Inflammatory macrophage (primary cell): ENCODE measurements at regions not wholly inside any gene's neighbourhood (a gene's known extent, or its start where the extent isn't known, plus 50 kb on each side); places are given as distances from the start of the nearest gene placed in this dataset.
A peak's percentile ranks its signal among the peaks of the same experiment; 100 is the strongest.
"Not testable (repeated sequence)": the region's sequence is repeated elsewhere in the genome, so short reads cannot be mapped to it uniquely, and the experiment has no call there.

Experiments used
- DNase-seq, 2 donors: peaks; one replicate each; pipeline ENCODE4 v3.0.0-alpha.2; 2020 to 2022

GRCh38 chr13:95391362-95391761, 90.1 kb upstream of the ABCC4 start:
- no peak for DNase-seq

GRCh38 chr13:95391785-95392184, 90.5 kb upstream of the ABCC4 start:
- DNase-seq = no peak

GRCh38 chr13:95392597-95392996, 91.3 kb upstream of the ABCC4 start:
- DNase-seq = no peak

- no peak for DNase-seq
Measured at GRCh38 chr13:95403349-95404140, 102.3 kb upstream of the ABCC4 start.

DNA sequence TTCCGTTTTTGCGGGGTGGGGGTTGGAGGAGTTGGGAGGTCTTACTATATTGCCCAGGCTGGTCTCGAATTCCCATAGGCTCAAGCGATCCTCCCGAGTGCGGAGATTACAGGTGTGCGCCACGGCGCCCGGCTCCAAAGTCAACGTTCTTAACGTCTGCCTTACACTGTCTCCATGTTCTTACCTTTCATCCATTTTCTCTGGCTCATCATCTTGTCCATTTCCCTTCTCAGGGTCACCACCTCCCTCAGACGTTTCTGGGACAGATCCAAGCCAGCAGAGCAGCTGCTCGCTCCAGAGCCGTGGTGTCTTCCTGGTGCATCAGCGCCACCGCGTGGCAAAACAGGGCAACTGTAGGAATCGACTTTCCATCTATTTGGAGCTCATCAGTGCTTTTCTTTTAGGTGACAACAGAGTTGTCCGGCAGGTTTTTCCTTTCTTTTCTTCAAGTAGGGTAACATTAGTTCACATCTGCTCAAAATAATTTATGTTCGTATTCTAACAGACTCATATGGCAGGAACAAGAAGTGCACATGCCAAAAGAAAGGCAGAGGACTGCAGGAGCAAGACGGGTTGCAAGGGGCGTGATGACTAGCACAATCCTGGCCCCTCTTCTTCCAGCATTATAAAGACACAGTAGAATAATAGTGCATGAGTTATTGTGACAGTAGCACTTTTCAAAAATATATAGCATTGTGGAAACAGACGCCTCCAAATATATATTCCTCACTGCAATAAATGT, 103.1 kb upstream of the ABCC4 start:
- DNase-seq = peak; percentile 80 to 86

- peak; percentile 34 to 58 for DNase-seq
Measured at GRCh38 chr13:95406176-95406575, 104.9 kb upstream of the ABCC4 start.

DNA sequence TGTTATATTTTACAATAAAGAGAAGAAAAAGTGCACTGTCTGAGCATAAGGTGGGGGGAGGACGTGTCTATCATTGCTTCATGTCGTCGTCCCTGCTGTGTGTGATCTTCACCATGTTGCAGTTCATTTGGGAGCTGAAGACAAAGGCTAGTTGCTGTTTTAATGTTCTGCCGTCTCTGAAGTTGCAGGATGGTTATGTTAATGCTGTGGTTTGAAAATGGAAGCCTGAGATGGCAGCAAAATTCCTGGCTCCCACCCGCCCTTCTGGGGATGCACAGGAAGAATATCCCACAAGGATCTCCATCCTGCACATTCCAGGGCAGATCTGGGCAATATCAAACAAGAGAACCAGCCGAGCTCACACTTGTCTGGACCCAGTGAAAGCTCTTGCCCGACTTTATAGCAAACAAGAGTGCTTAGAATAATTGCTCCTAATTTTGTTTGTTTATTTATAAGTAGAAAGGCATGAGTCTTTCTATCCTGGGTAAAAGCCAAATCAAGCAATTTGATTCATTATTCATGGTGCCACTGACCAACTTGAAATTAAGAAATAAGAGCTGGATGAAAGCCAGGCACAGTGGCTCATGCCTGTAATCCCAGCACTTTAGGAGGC, 110.3 kb upstream of the ABCC4 start:
- DNase-seq = no peak

- DNase-seq = no peak
Measured at GRCh38 chr13:95418946-95419345, 117.7 kb upstream of the ABCC4 start.

DNA sequence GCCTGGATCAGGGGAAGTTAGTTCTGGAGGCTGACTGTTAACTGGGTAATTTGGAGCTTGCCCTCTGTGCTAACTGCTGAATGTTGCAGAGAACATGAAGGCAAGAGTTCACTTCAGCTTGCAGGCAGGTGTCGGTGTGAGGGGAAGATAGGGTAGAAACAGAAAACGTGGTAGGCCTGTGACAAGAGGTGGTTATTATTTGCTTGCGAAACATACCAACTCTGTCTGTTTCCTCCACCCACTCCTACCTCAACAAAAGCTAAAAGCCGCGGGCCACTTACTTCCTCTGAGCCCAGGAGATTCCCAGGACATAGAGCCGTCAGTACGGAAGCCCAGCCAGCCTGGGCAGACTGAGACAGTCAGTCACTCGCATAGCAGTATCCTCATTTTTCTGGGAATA, 119.2 kb upstream of the ABCC4 start:
- peak; percentile 21 to 46 for DNase-seq

DNA sequence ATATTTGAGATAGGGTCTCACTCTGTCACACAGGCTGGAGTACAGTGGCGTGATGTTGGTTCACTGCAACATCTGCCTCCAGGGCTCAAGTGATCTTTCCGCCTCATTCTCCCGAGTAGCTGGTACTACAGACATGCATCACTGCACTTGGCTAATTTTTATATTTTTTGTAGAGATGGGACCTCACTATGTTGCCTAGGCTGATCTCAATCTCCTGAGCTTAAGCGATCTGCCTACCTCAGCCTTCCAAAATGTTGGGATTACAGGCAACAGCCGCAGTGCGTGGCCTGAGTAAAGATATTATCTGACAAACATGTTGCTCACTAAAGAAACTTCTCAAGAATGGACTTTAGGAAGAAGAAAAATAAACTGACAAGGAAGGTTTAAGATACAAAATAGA, 125.4 kb upstream of the ABCC4 start:
- DNase-seq = no peak

DNA sequence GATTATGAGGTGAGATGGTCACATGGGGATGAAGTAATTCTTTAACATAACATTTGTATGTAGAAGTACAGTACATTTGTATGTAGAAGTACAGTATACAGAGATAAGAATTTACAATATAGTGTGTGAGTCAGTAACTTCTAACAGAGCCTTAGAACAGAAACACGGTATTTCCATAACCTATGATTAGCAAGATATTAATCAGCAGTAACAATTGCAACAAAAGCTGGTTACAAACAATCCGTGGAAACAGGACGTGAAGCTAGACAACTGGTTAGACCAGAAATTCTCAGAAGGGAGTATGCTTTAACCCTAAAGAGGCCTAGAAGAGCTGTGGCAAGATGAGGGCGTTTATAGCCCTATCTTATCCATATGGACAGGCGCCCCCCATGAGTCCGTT, 122.0 kb upstream of the CLDN10 start:
- not testable (repeated sequence) for DNase-seq

- DNase-seq = no peak
Measured at GRCh38 chr13:95432141-95432540, 120.4 kb upstream of the CLDN10 start.

- no peak for DNase-seq
Measured at GRCh38 chr13:95433537-95433936, 119.0 kb upstream of the CLDN10 start.

DNA sequence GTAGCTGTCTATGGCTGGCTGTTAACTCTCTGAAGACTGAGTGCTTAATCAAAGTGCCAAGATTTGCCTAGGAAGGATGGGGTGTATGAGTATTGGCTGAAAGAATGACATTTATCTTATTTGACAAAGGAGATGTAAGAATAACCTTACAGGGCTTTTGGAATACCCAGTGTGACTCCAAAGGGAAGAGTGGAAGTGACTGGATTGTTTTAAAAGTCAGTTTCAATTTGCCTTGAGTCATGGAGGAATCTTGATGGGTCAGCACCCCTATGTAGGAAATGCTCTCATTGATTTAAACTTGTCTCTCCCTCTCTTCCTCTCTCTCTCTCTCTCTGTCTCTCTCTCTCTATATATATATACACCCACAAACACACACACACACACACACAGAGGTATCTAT, 118.4 kb upstream of the CLDN10 start:
- DNase-seq = no peak

GRCh38 chr13:95437561-95437960, 115.0 kb upstream of the CLDN10 start:
- no peak for DNase-seq

DNA sequence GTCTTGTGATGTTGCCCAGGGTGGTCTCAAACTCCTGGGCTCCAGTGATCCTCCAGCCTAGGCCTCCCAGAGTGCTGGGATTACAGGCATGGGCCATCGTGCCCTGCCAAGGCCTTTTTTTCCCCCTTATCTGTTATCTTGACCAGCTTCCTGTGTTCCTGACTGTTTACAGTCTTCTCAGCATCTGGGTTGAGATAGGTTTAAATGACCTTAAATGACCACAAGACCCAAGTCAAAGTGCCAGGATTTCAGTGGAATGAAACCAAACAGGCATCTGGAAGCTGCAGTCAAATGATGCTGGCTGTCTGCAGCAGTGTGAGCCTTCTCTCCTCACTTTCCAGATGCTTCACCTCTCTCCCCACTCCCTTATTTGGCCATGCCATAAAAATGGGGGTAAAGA, 114.2 kb upstream of the CLDN10 start:
- no peak for DNase-seq

DNA sequence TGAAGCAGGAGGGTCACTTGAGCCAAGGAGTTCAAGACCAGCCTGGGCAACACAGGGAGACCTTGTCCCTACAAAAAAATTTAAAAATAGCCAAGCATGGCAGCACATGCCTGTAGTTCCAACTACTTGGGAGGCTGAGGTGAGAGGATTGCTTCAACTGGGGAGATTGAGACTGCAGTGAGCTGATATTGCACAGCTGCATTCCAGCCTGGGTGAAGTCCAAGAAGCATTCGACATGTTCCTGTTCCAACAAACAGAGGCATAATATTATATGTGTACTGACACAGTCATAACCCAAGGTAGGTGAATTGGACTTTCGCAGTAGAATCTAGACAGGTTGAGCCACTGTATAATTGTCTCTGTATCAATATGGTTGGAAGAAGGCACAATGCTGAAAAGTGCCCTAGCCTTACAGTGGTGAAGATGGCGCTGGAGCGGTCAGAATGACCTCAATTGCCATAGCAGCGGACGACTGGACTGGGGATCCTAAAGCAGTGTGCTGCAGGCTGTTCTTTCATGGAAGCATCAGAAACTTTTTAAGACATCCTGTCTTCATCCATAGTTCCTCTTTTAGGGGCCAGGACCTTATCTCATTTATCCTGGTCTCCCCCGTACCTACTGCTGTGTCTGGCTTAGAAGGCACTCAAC, 112.0 kb upstream of the CLDN10 start:
- no peak for DNase-seq

GRCh38 chr13:95441326-95441725, 111.2 kb upstream of the CLDN10 start:
- DNase-seq = no peak

DNA sequence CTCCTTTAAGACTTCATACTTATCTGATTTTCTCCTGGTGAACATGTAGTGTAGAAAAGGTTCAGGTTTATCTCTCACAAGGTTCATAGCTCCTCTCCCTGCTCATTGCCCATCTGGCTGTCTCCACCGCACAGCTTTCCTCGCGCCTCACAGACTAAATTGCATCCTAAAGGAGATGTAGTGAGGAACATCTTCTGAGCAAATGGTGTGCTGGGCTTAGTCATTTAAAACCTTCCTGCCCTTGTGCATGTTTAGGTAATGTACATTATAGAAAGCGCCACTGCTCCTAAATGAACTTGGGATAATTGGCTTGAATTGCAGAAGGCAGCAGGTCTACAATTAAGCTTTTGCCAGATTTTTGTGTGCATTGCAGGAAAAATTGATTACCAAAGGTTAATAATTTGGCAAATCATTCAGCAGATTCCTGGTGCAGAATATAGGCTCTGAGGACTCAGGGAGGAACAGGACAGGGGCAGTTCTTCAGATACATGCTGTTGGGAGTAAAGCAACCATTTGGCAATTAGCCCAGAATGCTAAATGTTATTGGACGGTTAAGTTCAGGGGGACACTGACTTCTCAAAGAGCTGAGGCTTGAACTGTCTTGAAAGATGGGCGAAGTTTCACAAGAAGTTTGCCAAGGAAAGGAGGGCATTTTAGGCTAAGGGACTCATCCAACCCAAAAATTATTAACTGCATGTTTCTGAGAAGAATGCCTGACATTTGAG, 108.4 kb upstream of the CLDN10 start:
- DNase-seq = no peak

- DNase-seq = no peak
Measured at GRCh38 chr13:95445131-95445530, 107.4 kb upstream of the CLDN10 start.

GRCh38 chr13:95447814-95448213, 104.7 kb upstream of the CLDN10 start:
- DNase-seq = no peak

GRCh38 chr13:95451656-95452055, 100.9 kb upstream of the CLDN10 start:
- no peak for DNase-seq

DNA sequence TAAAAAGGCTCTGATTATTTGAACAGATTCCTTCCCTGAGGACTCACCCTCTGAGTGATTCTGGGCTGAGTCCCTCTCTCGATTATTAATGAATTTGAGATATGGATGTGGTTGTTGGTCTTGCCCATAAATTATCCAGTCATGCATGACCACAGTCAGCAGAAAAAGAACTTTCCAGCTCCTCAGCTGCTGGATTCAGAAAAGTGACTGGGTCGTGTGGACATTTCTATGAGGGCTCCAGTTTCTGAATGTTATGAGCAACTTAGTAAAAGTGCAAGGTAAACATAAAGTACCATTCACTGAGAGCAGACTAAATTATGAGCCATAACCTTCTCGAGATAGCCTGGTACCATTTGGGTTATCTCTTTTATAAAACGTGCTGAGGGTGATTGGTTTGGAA, 100.1 kb upstream of the CLDN10 start:
- no peak for DNase-seq
